RWPE1 (cell line): ENCODE measurements at regions not wholly inside any gene's neighbourhood (a gene's known extent, or its start where the extent isn't known, plus 50 kb on each side); places are given as distances from the start of the nearest gene placed in this dataset.

Source experiments
- CTCF ChIA-PET: fragments of 350-600 bp; sonication (Branson Sonifier 250); formaldehyde crosslinking; extraction: SDS; loops from one replicate; lab custom pipeline; 2021; lab: Yijun Ruan, JAX
- POLR2A ChIA-PET: fragments of 400-600 bp; formaldehyde crosslinking; extraction: SDS; loops from one replicate; lab custom pipeline; 2020; ENCODE audit warnings: antibody characterized with exemption; ENCODE audit not compliant: low non-redundant PET; lab: Yijun Ruan, JAX
- DNase-seq: peaks from one replicate; pipeline ENCODE4 v3.0.0; 2012; ENCODE audit warnings: low spot score
- H3K27ac ChIP-seq: fragments of 450-650 bp; 2 replicates; pipeline ENCODE4 v1.5.1; 2017
- CTCF ChIP-seq: fragments of 450-650 bp; conservative IDR thresholded peaks from 2 replicates; pipeline ENCODE4 v1.5.1; 2017; ENCODE audit warnings: low read depth, mild to moderate bottlenecking

GRCh38 chr20:60838297-60838696, 413.8 kb upstream of the CDH4 start:
- ChIA-PET POLR2A (no interaction called here), CTCF (interaction anchor here (0.6 to 1.1 kb wide), 2 partner anchors 391 to 886 kb away, joined by 3 read pairs; no protein-coding TSS in a partner anchor)
- no peak for DNase-seq
- no peak overlapping the region for H3K27ac ChIP-seq
- TF ChIP-seq CTCF, result no peak

- TF ChIP-seq CTCF, result no peak
- no peak overlapping the region for H3K27ac ChIP-seq
- ChIA-PET CTCF (interaction anchor here (0.6 to 0.7 kb wide), 2 partner anchors 9 to 136 kb away, joined by 3 read pairs; no protein-coding TSS in a partner anchor), POLR2A (no interaction called here)
- no peak for DNase-seq
Measured at GRCh38 chr20:60840971-60841370, 411.1 kb upstream of the CDH4 start.

GRCh38 chr20:60845146-60845545, 406.9 kb upstream of the CDH4 start:
- no peak for DNase-seq
- CTCF ChIA-PET, result interaction anchor here (0.6 kb wide), 1 partner anchor 15 kb away, joined by 6 read pairs; no protein-coding TSS in a partner anchor
- POLR2A ChIA-PET, result no interaction called here
- no peak for TF ChIP-seq CTCF
- H3K27ac ChIP-seq, result no peak overlapping the region

- CTCF ChIA-PET, result interaction anchor here (0.5 to 1.1 kb wide), 6 partner anchors 8 to 1029 kb away, joined by 3 to 4 read pairs (median 3); no protein-coding TSS in a partner anchor
- POLR2A ChIA-PET, result no interaction called here
- peak; percentile 54 for DNase-seq
- no peak overlapping the region for H3K27ac ChIP-seq
- no peak; the same call in 1 of the 2 replicates for TF ChIP-seq CTCF
Measured at GRCh38 chr20:60851826-60852704, 400.0 kb upstream of the CDH4 start.

GRCh38 chr20:60857708-60858107, 394.4 kb upstream of the CDH4 start:
- no peak for TF ChIP-seq CTCF
- POLR2A ChIA-PET, result no interaction called here
- DNase-seq, result peak; percentile 55
- no peak overlapping the region for H3K27ac ChIP-seq
- CTCF ChIA-PET, result no interaction called here

GRCh38 chr20:60862601-60863000, 389.5 kb upstream of the CDH4 start:
- TF ChIP-seq CTCF, result no peak
- CTCF ChIA-PET, result interaction anchor here (0.6 kb wide), 1 partner anchor 695 kb away, joined by 3 read pairs; no protein-coding TSS in a partner anchor
- POLR2A ChIA-PET, result no interaction called here
- no peak overlapping the region for H3K27ac ChIP-seq
- no peak for DNase-seq
